T-helper 22 cell (primary cell): ENCODE measurements at regions not wholly inside any gene's neighbourhood (a gene's known extent, or its start where the extent isn't known, plus 50 kb on each side); places are given as distances from the start of the nearest gene placed in this dataset.

ENCODE experiments used
- DNase-seq: peaks from one replicate; pipeline ENCODE4 v3.0.0-alpha.2; 2020; ENCODE audit warnings: low read depth

GRCh38 chr18:22114526-22115321 is 54.7 kb upstream of the GATA6 start:
- DNase-seq, result no peak

GRCh38 chr18:22115573-22115972 is 53.8 kb upstream of the GATA6 start:
- DNase-seq, result no peak
